ENCODE measurements at regions not wholly inside any gene's neighbourhood (a gene's known extent, or its start where the extent isn't known, plus 50 kb on each side); places are given as distances from the start of the nearest gene placed in this dataset.

DNA sequence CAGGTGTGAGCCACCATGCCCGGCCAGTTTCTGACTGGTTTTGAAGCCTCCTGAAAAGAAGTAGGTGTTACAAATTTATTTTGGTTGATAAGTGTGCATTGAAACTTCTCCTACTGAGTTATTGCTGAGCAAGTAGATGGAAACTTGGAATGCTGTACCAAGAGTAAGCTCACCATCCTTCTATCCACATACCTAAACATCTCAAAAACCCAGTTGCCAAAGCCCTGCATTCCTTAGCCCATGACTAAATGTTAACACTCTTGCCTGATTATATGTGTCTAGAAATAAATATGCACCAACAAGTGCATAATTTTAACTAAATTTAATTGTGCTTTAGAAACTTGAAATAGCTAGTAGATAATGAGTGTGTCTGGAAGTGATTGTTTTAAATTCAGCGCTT lies 357.8 kb downstream of the DUSP6 start:
- DNase-seq, result no peak

DNA sequence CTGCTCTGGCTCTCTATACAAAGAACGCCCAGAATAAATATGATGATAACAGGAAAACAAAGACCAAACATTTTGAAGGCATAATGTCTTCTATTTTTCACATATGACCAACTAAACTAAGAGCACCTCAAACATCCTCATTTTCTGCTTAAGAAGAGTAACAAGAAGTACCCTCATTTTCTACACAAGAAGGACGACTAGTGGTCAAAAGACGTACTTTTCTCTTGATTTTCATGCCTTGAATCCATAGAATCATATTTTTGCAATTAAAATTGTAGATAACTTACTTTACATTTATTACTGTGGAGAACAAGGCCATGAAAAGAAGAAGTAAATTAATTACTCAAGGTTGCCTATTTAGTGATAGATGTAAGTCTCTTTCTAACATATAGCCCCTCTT lies 358.6 kb downstream of the DUSP6 start:
- no peak for DNase-seq

DNA sequence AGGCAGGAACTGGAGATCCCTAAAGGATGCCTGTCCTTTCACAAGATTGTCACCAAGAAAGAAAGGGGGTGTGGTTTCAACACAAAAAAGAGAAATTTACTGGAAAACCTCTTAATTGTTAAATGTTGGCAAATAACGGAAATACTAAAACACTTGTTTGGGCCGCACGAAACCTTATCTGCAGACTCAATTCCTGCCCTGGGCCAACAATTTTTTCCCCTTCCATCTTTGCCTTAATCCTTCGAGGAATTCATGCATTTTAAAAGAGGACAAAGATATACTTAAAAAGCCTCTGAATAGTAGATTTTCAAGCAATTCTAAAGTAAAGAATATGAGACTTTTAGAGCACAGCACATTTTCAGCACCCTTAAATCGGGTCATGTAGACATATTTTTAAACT lies 366.2 kb downstream of the DUSP6 start:
- no peak for DNase-seq

GRCh38 chr12:88985631-88986030 lies 366.7 kb downstream of the DUSP6 start:
- DNase-seq, result no peak

DNA sequence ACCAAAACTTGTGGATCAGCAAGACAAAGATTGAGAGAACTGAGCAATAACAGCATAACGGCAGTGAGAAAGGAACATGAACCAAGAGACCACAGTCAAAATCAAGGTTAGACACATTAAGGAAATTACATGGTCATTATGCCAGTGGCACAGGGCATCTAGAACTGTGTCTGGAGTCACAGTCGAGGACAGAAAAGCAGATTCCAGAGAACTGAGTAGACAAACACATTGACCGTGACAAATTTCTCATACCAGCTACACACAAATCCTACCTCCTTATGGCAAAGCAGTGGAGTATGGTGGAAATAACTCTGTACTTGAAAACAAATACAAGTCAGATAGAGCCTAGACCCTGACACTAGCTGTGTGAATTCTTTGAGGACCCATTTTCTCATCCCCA lies 367.3 kb downstream of the DUSP6 start:
- no peak for DNase-seq

DNA sequence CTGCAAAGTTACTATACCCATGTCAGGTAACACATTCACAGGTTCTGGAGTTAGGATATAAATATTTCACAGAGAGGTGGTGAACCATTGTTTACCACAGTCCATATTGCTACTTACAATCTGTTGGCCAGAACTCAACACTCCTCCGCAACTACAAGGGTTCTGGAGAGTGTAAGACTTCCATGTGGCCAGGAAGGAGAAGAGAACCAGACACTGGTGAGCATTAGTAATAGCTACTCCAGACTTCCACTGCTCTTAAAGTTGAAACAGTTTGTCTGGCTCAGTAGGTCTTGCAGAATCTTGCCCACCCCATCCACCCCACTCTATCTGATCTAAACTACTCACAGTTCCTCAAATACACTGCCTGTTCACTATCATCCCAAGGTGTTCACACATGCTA lies 369.6 kb downstream of the DUSP6 start:
- DNase-seq, result no peak

DNA sequence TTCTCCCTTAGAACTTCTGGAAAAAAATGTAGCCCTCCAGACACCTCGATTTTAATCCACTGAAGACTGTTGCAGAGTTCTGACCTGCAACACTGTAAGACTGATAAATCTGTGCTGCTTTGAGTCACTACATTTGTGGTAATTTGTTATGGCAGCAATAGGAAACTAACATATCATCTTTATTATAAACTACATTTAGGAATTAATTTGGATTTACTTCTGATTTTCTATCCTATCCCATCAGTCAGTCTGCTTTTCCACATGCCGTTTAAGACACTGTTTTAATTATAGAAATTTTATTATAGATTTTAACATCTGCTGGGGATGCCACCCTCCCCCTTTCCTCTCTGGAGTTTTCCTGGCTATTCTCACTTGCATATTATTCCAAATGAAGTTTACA lies 375.2 kb downstream of the DUSP6 start:
- DNase-seq, result no peak

DNA sequence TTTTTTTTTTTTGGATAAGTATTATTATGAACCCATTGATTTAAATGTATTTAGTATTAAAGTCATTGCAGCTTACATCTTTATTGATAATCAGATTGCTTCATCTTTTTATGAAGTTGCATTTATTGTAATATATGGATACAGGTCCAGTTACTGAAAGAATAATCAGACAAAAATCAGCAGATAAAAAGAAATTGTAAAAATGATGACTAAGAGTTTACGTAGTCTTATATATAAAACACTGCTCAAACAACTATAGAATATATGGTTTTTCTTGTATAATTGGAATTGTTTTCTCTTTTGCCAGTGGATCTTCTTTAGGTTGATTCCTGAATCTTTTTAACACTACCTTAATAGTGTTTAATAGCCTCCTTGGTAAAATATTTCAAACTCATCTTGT lies 378.3 kb downstream of the DUSP6 start:
- no peak for DNase-seq

- DNase-seq, result no peak
Measured at GRCh38 chr12:88970740-88971139, 381.6 kb downstream of the DUSP6 start.

DNA sequence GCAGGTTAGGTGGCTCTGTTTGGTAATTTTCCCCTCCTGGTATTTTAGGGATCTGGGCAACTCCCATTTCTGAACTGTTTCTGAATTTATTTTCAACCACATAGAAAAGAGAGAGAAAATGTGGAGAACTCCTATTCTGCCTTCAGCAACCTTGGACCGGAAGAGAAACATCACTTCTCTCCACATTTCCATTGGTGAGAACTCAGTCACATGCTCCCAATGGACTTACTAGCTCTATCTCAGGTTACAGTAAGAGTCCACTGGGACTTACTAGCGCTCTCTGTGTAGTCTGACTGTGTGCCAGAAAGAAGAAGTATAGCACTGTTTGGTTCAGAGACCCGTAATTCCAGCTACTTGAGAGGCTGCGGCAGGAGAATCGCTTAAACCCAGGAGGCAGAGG lies 383.2 kb downstream of the DUSP6 start:
- no peak for DNase-seq

DNA sequence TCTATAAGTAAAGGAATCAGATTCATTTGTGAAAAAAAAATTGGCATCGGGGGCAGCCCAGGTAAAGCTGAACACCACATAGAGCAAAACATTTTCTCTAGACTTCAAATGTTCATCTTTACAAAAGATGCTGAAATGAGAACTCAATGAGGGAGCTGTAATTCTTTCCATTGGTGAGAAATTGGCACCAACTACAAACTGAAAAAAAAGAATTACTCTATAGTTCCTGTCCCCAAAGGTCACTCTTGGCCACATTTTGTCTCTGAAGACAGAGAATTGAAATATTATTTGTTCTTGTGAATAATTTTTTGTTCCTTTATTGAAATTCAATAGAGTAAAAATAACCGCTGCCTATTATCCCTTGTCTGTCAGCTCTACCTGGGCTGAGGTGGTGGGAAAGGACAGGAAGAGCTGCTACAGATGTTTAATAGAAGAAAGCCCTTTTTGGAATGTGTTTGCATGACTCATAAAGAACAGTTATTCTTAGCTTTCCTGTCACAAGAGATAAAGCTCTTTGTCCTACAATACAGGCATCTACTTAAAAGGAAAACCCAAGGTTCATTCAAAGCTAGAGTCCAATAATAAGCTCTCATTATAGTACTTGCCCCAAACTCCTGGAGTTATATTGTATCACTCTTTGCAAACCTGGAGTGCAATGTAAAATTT lies 380.1 kb upstream of the KITLG start:
- no peak for DNase-seq

GRCh38 chr12:88958946-88959345 lies 378.7 kb upstream of the KITLG start:
- DNase-seq, result no peak

DNA sequence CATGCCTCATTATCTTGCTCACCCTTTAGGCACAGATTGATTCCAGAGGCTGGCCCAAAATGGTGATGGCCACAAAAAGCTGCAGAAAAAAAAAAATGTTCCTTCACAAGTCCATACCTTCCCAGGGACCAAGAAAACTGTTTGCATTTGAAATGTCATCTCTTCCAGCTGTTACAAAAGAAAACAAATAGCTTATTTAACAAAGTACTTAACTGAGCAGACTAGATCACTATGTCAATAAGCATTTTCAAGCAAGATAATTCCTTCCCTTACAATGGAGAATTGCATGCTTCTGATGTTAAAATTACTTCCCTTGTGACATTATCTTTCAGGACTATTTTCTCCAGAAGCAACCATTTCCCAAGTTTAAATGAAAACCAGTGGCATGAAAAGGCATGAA lies 377.9 kb upstream of the KITLG start:
- no peak for DNase-seq

DNA sequence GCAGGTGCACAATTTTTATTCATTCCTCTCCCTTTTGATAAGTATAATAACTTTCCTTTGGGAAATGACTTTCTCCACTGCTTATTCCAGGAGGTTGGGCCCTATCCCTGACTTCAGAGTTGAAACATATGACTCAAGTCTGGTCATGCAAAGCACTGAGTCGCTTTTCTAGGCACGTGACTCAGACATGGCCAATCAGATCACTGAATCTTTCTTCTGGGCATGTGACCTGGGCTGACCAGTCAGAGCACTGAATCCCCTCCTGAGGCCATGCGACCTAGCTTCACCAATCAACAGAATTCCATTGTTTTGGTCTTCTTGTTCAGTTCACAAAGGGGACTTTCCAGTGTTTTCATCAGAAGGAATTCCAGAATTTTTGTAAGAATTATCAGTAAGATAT lies 377.1 kb upstream of the KITLG start:
- no peak for DNase-seq

DNA sequence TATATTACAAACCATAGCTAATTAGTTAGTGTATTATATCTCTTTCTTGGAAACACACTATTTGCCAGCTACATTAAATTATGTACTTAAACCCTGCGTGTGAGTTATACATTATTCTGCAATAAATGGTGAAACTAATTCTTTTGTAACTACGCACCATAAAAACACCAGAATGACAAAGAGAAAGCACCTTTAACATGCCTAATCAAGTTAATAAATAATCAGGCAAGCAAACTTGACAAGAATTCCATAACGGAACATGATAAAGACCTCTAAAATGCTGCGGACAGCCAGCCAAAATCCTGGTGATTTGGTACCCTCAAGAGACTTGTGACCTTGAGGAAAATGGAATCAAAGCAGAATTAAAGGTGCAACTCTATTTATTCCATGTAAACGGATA lies 375.3 kb upstream of the KITLG start:
- DNase-seq, result no peak

- no peak for DNase-seq
Measured at GRCh38 chr12:88953029-88953586, 372.8 kb upstream of the KITLG start.

GRCh38 chr12:88952562-88952942 lies 372.3 kb upstream of the KITLG start:
- DNase-seq, result no peak

- no peak for DNase-seq
Measured at GRCh38 chr12:88951860-88952561, 371.7 kb upstream of the KITLG start.

DNA sequence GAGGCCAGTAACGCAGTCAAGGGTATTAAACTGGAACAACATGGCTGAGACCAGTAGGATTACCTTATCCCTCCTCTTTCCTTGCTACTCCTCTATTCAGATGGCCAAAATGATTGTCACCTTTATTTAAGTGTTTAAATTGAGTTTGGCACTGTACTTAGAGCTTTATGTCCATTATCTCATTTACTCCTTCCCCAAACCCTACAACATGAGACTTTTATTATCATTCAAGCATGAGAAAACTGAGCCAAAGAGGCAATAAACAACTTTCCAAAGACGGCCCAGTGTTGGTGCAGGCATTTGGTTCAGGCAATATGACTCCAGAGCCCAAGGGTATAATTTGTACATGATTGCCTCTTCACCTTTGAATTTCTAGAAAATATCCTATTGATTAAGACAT lies 370.9 kb upstream of the KITLG start:
- no peak for DNase-seq

- DNase-seq, result no peak
Measured at GRCh38 chr12:88947486-88948043, 367.3 kb upstream of the KITLG start.

- DNase-seq, result no peak
Measured at GRCh38 chr12:88946372-88946997, 366.2 kb upstream of the KITLG start.

GRCh38 chr12:88945051-88945732 lies 364.9 kb upstream of the KITLG start:
- DNase-seq, result no peak

DNA sequence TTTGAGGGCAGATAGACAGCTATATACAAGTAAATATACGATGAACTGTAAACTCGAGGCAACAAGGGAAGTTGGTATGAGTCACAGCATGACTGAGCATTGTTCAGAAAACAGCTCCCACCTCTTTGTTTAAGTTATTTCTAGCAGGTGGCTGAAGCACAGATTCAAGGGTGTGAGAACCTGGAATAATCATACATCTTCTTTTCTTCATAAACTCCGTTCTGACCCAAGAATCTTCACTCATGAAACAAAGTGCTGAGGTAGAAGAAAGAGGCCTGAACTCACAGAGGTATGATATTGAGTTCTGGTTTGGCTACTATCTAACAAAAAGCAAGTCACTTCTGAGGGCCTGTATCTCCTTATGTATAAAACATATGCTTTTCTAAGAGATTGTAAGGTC lies 364.1 kb upstream of the KITLG start:
- no peak for DNase-seq
